AG09319 (cell line): ENCODE measurements at regions not wholly inside any gene's neighbourhood (a gene's known extent, or its start where the extent isn't known, plus 50 kb on each side); places are given as distances from the start of the nearest gene placed in this dataset.

Experiments
- DNase-seq: peaks from one replicate; pipeline ENCODE4 v3.0.0-alpha.2; 2010; ENCODE audit warnings: low read depth; ENCODE audit errors: extremely low read depth
- TF ChIP-seq, protein P1 (sequence below): IDR thresholded peaks from 2 replicates; pipeline ENCODE4 v1.5.1; 2011; ENCODE audit warnings: low read depth, mild to moderate bottlenecking, inconsistent platforms, low read length, moderate library complexity

DNA sequence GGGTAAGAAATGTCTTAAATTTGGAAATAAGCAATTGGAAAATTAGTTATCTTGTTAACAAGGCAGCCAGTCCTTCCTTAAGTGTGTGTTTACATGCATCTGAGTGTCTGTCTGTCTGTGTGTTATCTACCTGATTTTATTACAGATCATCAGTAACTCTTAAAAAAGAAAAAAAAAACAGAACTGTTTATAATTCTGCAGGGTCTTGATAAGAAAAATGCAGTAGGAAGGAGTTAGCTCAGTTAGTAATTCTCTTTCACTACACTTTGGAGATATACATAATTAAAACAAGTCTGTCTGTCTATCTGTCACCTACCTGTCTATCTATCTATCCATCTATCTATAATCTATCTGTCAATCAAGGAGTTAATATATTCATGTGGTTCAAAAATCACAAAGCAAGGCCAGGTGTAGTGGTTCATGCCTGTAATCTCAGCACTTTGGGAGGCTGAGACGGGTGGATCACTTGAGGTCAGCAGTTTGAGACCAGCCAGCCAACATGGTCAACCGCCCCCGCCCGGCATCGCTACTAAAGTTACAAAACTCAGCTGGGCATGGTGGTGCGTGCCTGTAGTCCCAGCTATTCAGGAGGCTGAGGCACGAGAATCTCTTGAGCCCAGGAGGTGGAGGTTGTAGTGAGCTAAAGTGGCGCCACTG, 135.5 kb upstream of the SGO1 start:
- no peak for DNase-seq
- TF ChIP-seq, protein P1, sequence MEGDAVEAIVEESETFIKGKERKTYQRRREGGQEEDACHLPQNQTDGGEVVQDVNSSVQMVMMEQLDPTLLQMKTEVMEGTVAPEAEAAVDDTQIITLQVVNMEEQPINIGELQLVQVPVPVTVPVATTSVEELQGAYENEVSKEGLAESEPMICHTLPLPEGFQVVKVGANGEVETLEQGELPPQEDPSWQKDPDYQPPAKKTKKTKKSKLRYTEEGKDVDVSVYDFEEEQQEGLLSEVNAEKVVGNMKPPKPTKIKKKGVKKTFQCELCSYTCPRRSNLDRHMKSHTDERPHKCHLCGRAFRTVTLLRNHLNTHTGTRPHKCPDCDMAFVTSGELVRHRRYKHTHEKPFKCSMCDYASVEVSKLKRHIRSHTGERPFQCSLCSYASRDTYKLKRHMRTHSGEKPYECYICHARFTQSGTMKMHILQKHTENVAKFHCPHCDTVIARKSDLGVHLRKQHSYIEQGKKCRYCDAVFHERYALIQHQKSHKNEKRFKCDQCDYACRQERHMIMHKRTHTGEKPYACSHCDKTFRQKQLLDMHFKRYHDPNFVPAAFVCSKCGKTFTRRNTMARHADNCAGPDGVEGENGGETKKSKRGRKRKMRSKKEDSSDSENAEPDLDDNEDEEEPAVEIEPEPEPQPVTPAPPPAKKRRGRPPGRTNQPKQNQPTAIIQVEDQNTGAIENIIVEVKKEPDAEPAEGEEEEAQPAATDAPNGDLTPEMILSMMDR = no peak

DNA sequence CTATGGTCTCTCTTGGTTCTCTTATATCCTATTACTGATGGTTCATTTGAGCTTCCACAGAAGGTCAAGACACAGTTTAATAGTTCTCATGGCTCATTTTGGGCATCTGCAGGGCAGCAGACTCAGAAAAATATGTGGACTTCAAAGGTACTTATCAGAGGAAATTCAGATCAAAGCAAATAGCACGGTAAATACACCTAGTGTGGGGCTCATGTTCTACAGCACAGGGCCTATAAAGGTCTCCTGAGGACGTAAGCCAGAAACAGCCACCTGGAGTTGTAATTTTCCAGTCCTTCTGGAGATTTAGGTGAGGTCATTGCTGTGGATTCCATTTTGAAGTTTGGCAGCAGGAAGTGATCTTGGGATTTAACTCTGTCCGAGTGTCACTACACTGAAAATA, 134.5 kb upstream of the SGO1 start:
- DNase-seq = no peak
- TF ChIP-seq, protein P1 = no peak

DNA sequence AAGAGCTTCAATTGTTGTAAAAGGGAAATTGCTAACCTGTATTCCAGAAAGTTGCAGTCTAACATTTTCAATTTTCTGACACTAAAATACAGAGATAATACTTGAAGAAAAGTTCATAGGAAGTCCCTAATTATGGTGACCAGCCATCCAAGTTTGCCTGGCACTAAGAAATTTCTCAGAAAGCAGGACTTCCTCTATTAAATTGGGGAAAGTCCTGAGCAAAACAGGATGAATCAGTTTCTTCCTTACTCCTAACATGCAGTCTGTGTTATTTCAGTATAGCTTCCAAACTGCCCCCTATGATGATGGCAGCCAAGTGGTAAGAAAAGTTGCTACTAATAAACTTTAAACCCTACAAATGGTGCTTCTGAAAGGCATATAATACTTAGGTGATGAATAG, 133.5 kb upstream of the SGO1 start:
- TF ChIP-seq, protein P1 = no peak

DNA sequence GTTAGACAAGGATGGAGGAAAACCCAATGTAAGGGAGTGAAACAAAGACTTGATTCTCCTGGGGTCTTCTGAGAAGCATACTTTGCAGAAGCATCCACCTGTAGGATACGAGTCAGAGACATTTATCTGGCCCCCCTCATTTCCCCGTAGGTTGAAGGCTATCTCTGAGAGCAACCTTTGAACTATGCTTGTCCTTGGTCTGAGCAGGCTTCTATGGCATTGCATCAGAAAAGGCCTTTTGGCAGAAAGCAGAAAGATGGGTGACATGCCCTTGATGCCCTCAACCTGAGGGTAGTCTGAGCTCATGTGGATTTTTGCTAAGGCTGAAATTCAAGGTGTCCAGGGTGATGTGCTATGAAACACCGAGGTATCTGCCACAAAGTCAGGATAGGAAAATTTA, 131.6 kb upstream of the SGO1 start:
- DNase-seq = no peak
- TF ChIP-seq, protein P1 = no peak

More for the DNA sequence above, 133.5 kb upstream of the SGO1 start:
- no peak for DNase-seq

DNA sequence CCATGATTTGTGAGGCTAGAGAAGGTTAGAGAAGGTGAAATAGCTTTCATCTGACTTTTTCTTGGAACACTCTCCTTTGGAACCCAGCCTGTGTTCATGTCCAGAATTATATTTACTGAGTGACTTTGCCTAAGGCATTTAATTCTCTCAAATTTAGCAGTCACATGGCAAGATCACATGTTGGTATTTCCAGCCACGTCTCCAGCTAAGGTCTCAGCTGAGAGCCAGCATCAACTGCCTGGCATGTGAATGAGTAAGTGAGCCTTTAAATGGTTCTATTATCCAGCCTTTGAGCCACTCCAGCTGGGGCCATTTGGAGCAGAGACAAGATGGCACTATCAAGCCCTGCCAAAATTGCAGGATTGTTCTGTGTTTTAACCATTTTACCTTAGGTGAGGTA, 130.2 kb upstream of the SGO1 start:
- TF ChIP-seq, protein P1 = no peak
- DNase-seq = no peak

DNA sequence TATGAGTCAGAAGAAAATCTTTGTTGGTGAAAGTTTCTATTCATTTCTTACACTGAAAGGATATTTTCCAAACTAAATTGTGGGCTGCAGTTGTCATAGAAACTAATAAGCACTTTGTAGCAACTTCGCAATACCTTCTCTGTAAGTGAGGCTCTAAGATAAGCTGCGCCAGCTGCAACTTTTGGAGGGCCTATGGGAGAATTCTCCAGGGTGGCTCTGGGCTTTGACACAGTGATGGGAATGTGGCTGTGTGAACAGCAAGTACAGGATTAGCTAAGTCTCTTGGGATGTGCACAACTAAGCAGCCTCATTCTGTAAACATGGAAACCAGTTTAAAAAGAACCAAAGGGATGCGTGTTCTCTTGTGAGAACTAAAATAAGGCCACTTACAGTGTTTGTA, 124.6 kb upstream of the SGO1 start:
- DNase-seq = no peak
- TF ChIP-seq, protein P1 = no peak

DNA sequence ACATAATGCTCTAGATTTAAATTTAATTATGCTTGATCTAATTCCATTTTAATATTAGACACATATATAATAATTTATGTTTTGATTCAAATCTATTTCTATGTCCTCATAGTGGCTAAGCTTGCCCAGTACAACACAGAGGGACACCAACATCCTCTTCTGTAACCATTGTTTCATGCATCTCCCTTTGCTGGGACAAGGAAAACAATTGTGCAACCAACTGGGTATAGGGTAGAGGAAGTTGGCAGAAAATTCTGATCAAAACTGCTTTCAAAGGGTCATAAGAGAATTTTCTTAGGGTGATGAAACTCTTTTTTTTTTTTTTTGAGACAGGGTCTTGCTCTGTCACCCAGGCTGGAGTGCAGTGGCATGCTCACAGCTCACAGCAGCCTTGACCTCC, 121.4 kb upstream of the SGO1 start:
- DNase-seq = no peak
- TF ChIP-seq, protein P1 = no peak
